Activated CD8-positive, alpha-beta T cell treated with anti-CD3 and anti-CD28 coated beads, Interleukin-2, amount 10 ng/mL, durations not matched to agents 7 days and 5 days (primary cell): ENCODE measurements at regions not wholly inside any gene's neighbourhood (a gene's known extent, or its start where the extent isn't known, plus 50 kb on each side); places are given as distances from the start of the nearest gene placed in this dataset.

ENCODE experiments used
- ATAC-seq: fragments of 150-1000 bp; cut with Tn5 transposase; one replicate; pipeline ENCODE4 v1.10.0; 2021; ENCODE audit warnings: moderate library complexity
- CTCF ChIA-PET: fragments of 350-600 bp; sonication (Branson Sonifier 250); formaldehyde crosslinking; loops from one replicate; lab custom pipeline; 2021; ENCODE audit warnings: antibody characterized with exemption; lab: Charles Lee
- POLR2A ChIA-PET: fragments of 350-600 bp; sonication (Branson Sonifier 250); formaldehyde crosslinking; loops from one replicate; lab custom pipeline; 2021; ENCODE audit warnings: antibody characterized with exemption; lab: Charles Lee
- DNase-seq: peaks from one replicate; pipeline ENCODE4 v3.0.0-alpha.2; 2020
- H3K27ac Mint-ChIP-seq: one replicate; pipeline ENCODE4 v1.8.0; 2021; ENCODE audit warnings: mild to moderate bottlenecking, mixed read lengths
- H3K27me3 Mint-ChIP-seq: one replicate; pipeline ENCODE4 v1.8.0; 2021; ENCODE audit warnings: low read depth, mixed read lengths
- H3K36me3 Mint-ChIP-seq: one replicate; pipeline ENCODE4 v1.8.0; 2021; ENCODE audit warnings: low read depth, mixed read lengths
- H3K4me1 Mint-ChIP-seq: one replicate; pipeline ENCODE4 v1.8.0; 2021; ENCODE audit warnings: low read depth, mixed read lengths
- H3K4me3 Mint-ChIP-seq: one replicate; pipeline ENCODE4 v1.8.0; 2021; ENCODE audit warnings: mild to moderate bottlenecking, mixed read lengths
- H3K9me3 Mint-ChIP-seq: one replicate; pipeline ENCODE4 v1.8.0; 2022; ENCODE audit warnings: mixed read lengths; ENCODE audit not compliant: insufficient read depth

DNA sequence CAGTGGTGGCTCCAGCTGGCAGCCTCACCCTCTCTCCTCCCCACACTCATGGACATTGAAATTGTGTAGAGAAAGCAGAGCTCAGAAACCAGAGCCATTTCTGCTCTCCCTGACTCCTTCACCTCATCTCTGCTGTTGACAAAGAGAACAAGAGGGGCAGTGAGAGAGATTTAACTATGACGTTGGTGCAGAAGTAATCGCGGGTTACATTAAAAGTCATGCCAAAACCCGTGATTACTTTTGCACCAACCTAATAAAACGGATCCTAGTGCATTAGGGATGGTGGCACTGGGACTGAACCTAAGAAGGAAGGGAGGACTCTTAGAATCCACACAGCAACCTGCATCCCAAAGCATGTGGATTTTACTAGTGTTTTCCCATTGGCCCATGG lies 113.3 kb upstream of the CDC42EP3 start:
- POLR2A ChIA-PET: no interaction called here
- H3K4me1 Mint-ChIP-seq: no peaks in the 10 kb centered on the region
- CTCF ChIA-PET: no interaction called here
- H3K36me3 Mint-ChIP-seq: peaks cover 15% of the 10 kb centered on the region
- DNase-seq: no peak
- ATAC-seq: no peak
- H3K27ac Mint-ChIP-seq: no peak overlapping the region
- peaks cover 27% of the 10 kb centered on the region for H3K9me3 Mint-ChIP-seq
- H3K4me3 Mint-ChIP-seq: no peak overlapping the region
- no peaks in the 10 kb centered on the region for H3K27me3 Mint-ChIP-seq

DNA sequence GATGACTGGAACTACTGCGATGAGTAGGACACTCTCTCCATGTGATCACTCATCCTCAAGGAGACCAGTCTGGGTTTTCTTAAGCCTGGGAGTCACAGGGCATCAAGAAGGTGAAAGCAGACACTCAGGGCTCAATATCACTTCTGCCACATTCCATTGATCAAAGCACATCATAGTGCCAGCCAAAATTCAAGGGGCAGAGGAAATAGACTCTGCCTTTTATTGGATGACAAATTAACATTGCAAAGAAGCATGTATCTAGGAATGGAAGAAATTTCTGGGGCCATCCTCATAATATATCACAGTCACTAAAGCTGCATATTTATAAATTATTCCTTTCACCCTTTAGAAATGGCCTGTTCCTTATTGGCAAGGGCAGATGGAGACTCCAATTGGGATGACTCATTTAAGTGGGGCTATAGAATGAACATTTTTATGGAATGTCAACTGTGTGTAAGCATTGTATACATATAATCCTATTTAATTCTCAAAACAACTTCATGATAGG lies 114.8 kb upstream of the CDC42EP3 start:
- DNase-seq (no peak), ATAC-seq (no peak)
- POLR2A ChIA-PET: no interaction called here
- no peak overlapping the region for H3K4me3 Mint-ChIP-seq
- no peak overlapping the region for H3K27ac Mint-ChIP-seq
- CTCF ChIA-PET: no interaction called here
- no peaks in the 10 kb centered on the region for H3K4me1 Mint-ChIP-seq
- H3K9me3 Mint-ChIP-seq: peaks cover 32% of the 10 kb centered on the region
- no peaks in the 10 kb centered on the region for H3K27me3 Mint-ChIP-seq
- peaks cover 15% of the 10 kb centered on the region for H3K36me3 Mint-ChIP-seq

DNA sequence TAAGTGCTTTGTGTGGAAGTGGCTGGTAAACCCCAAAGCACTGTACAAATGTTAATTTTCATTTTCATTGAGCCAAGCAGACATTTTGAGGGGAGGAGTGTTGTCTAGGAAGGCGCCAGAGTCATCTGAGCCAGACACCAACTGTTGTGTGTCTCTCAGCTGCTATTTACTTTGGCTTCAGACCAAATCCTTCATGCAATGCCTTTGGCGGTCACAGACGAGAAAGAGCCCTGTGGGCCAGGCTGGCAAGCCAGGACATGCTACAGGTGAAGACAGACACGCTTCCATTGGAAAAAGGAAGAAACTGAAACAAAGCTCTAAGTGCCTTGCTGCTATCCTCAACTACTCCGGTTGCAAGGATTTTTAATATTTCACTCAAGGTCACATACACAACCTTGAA lies 115.4 kb upstream of the CDC42EP3 start:
- POLR2A ChIA-PET: no interaction called here
- no peaks in the 10 kb centered on the region for H3K27me3 Mint-ChIP-seq
- no peaks in the 10 kb centered on the region for H3K4me1 Mint-ChIP-seq
- H3K4me3 Mint-ChIP-seq: no peak overlapping the region
- CTCF ChIA-PET: no interaction called here
- no peak for DNase-seq
- H3K36me3 Mint-ChIP-seq: peaks cover 15% of the 10 kb centered on the region
- H3K9me3 Mint-ChIP-seq: peaks cover 32% of the 10 kb centered on the region
- no peak for ATAC-seq
- no peak overlapping the region for H3K27ac Mint-ChIP-seq

DNA sequence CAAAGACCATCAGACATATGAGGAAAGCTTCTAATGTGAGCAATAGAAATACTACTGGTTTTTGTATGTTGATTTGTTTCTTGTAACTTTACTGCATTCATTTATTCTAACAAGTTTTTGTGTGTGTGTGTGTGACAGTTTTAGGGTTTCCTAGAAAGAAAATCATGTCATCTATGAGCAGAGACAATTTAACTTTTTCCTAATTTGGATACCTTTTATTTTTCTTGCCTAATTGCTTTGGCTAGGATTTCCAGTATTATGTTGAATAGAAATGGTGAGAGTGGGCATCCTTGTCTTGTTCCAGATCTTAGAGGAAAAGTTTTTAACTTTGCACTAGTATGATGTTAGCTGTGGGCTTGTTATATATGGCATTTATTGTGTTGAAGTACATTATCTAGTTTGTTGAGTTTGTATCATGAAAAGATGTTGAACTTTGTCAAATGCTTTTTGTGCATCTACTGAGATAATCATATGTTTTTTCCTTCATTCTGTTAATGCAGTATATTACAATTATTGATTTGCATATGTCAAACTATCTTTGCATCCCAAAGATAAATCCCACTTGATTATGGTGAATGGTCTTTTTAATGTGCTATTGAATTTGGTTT lies 117.3 kb upstream of the CDC42EP3 start:
- Mint-ChIP-seq H3K9me3 (peaks cover 32% of the 10 kb centered on the region), H3K27me3 (no peaks in the 10 kb centered on the region), H3K36me3 (peaks cover 15% of the 10 kb centered on the region), H3K4me1 (no peaks in the 10 kb centered on the region), H3K27ac (no peak overlapping the region), H3K4me3 (no peak overlapping the region)
- CTCF ChIA-PET: no interaction called here
- DNase-seq: no peak
- POLR2A ChIA-PET: no interaction called here
- ATAC-seq: no peak

DNA sequence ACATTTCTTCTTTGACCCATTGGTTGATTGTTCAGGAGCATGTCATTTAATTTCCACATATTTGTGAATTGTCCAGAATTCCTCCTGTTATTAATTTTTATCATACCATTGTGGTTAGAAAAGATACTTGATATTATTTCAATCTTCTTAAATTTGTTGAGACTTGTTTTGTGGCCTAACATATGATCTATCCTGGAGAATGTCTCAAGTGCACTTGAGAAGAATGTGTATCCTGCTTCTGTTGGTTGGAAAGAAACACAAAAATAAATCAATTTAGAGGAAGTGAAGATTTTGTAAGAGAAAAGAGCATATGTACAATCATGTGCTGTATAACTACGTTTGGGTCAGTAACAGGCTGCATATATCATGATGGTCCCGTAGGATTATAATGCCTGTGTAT lies 118.6 kb upstream of the CDC42EP3 start:
- ATAC-seq: no peak
- H3K4me3 Mint-ChIP-seq: no peak overlapping the region
- no peaks in the 10 kb centered on the region for H3K27me3 Mint-ChIP-seq
- no peak for DNase-seq
- ChIA-PET CTCF (no interaction called here), POLR2A (no interaction called here)
- H3K27ac Mint-ChIP-seq: no peak overlapping the region
- peaks cover 15% of the 10 kb centered on the region for H3K36me3 Mint-ChIP-seq
- peaks cover 32% of the 10 kb centered on the region for H3K9me3 Mint-ChIP-seq
- H3K4me1 Mint-ChIP-seq: no peaks in the 10 kb centered on the region

DNA sequence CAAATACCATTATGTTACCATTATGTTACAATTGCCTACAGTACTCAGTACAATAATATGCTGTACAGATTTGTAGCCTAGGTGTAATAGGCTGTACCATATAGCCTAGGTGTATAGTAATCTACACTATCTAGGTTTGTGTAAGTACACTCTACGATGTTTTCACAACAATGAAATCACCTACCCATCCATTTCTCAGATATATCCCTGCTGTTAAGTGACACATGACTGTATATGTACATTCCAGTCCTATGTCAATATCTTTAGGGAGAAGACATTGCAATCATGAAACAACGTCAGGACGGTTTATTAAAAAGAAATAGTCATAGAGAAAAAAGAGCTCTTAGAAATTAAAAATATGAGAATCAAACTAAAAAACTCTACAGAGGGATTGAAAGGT lies 119.0 kb upstream of the CDC42EP3 start:
- POLR2A ChIA-PET: no interaction called here
- DNase-seq: no peak
- CTCF ChIA-PET: no interaction called here
- Mint-ChIP-seq H3K4me3 (no peak overlapping the region), H3K4me1 (no peaks in the 10 kb centered on the region), H3K27me3 (no peaks in the 10 kb centered on the region), H3K9me3 (peaks cover 32% of the 10 kb centered on the region), H3K27ac (no peak overlapping the region), H3K36me3 (peaks cover 15% of the 10 kb centered on the region)
- ATAC-seq: no peak

DNA sequence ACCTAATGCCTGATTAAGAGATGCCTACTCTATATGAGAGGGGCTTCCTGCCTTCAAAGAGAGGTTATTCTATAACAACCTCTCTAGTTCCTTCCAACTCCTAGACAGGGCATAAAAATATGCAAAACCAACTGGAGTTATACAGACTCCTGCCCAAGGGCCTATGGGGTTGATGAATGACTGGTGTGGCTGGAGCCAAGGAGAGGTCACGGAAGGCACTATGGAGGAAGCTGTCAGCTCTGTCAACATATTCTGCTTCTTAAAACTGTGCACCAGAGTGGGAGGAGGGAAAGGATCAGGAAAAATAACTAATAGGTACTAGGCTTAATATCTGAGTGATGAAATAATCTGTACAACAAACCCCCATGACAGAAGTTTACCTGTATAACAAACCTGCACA lies 120.9 kb upstream of the CDC42EP3 start:
- ATAC-seq (no peak), DNase-seq (no peak)
- POLR2A ChIA-PET: no interaction called here
- CTCF ChIA-PET: no interaction called here
- no peak overlapping the region for H3K4me3 Mint-ChIP-seq
- peaks cover 29% of the 10 kb centered on the region for H3K9me3 Mint-ChIP-seq
- peaks cover 12% of the 10 kb centered on the region for H3K36me3 Mint-ChIP-seq
- H3K27ac Mint-ChIP-seq: no peak overlapping the region
- H3K4me1 Mint-ChIP-seq: no peaks in the 10 kb centered on the region
- no peaks in the 10 kb centered on the region for H3K27me3 Mint-ChIP-seq

DNA sequence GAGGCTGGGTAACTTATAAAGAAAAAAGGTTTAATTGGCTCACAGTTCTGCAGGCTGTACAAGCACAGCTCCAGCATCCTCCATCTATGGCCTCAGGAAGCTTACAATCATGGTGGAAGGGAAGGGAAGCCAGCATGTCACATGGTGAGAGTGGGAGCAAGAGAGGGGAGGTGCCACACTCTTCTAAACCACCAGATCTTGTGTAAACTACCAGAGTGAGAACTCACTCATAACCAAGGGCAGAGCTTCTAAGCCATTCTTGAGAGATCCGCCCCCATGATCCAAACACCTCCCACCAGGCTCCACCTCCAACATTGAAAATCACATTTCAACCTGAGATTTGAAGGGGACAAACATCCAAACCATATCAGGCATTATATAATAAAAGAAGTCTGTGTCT lies 121.6 kb upstream of the CDC42EP3 start:
- Mint-ChIP-seq H3K27me3 (no peaks in the 10 kb centered on the region), H3K27ac (no peak overlapping the region), H3K36me3 (peaks cover 10% of the 10 kb centered on the region), H3K4me3 (no peak overlapping the region), H3K9me3 (peaks cover 22% of the 10 kb centered on the region), H3K4me1 (no peaks in the 10 kb centered on the region)
- ChIA-PET CTCF (no interaction called here), POLR2A (no interaction called here)
- no peak for ATAC-seq
- no peak for DNase-seq

DNA sequence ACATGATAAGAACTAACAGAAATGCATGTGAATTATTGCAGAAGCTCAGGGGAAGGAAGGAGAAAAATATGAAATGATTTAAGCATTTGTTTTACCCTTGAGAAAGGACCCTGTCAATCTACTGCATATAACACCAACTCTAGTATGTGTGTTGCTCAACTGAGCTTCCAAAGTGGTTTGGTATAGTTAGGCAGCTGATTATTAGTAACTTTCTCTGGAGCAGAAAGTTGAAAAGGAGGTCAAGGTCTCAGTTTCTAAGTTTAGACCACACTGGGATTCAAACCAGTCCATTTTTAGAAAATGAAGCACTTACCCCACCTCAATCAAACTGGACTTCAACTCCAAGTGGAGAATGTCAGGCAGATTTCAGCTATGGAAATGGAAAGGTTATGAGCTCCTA lies 123.3 kb upstream of the CDC42EP3 start:
- ATAC-seq (no peak), DNase-seq (no peak)
- CTCF ChIA-PET: interaction anchor here (0.9 kb wide), 1 partner anchor 37 kb away, joined by 3 read pairs; no protein-coding TSS in a partner anchor
- Mint-ChIP-seq H3K27ac (no peak overlapping the region), H3K36me3 (no peaks in the 10 kb centered on the region), H3K9me3 (peaks cover 5% of the 10 kb centered on the region), H3K4me1 (peaks cover 3% of the 10 kb centered on the region), H3K4me3 (no peak overlapping the region), H3K27me3 (no peaks in the 10 kb centered on the region)
- POLR2A ChIA-PET: no interaction called here

DNA sequence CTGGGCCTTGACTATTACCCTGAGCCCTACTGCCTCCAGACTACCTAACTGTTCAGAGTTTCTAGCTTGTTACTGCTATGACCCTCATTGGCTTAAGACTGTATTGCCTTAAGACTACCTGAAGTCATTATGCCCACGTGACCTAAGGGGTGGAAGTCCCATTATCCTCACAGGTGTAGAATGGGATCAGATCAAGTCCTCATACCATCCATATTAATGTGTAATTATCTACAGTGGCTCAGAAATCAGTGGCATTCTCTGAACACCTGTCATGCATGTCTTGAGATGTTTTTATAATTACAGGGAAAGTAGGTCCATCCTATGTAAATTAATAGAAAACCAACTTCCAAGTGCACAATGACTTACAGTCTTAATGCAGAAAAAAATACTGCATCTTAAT lies 124.0 kb upstream of the CDC42EP3 start:
- ATAC-seq (no peak), DNase-seq (no peak)
- Mint-ChIP-seq H3K4me3 (no peak overlapping the region), H3K27ac (no peak overlapping the region), H3K27me3 (no peaks in the 10 kb centered on the region), H3K9me3 (no peaks in the 10 kb centered on the region), H3K36me3 (no peaks in the 10 kb centered on the region), H3K4me1 (peaks cover 3% of the 10 kb centered on the region)
- ChIA-PET POLR2A (no interaction called here), CTCF (no interaction called here)

DNA sequence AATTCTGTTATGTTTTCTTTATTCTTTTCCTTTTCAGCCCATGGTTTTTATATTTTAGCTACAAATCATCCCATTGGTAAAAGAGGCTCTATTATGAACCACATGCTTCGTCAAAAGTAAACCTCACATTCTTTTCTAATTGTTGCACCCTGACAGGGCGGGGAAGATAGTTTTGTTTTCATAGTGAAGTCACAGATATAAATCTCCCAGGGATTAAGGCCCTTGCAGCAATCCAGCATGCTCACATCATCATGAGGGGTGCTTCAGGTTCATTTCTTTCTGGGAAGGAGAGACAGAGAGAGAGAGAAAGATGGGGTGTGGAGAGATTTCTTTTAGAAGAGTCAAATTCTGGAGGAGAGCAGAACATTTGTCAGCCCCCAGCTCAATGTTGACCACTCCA lies 124.5 kb upstream of the CDC42EP3 start:
- CTCF ChIA-PET: no interaction called here
- DNase-seq: no peak
- H3K4me3 Mint-ChIP-seq: no peak overlapping the region
- peaks cover 3% of the 10 kb centered on the region for H3K4me1 Mint-ChIP-seq
- H3K36me3 Mint-ChIP-seq: no peaks in the 10 kb centered on the region
- no peaks in the 10 kb centered on the region for H3K27me3 Mint-ChIP-seq
- ATAC-seq: no peak
- H3K27ac Mint-ChIP-seq: no peak overlapping the region
- no peaks in the 10 kb centered on the region for H3K9me3 Mint-ChIP-seq
- POLR2A ChIA-PET: no interaction called here

DNA sequence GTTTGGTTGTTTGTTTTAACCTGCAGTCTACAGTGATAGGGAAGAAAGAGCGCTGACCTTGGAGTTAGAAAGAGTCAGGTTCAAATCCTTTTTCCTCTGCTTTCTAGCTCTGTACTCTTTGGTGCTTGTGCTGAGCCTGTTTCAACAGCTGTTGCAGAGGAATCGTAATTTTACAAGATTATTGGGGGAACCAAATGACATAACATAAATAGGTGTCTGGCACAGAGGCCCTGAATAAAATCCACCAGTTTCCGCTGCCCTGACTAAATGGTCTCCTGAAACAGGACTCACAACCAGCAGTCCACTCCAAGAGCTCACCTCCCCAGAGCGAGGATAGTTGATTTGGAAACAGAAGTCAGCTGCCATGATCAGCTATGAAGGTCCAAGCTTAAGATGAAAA lies 125.0 kb upstream of the CDC42EP3 start:
- H3K4me1 Mint-ChIP-seq: peaks cover 3% of the 10 kb centered on the region
- H3K27ac Mint-ChIP-seq: no peak overlapping the region
- no peaks in the 10 kb centered on the region for H3K36me3 Mint-ChIP-seq
- DNase-seq (no peak), ATAC-seq (no peak)
- ChIA-PET CTCF (no interaction called here), POLR2A (no interaction called here)
- H3K4me3 Mint-ChIP-seq: no peak overlapping the region
- no peaks in the 10 kb centered on the region for H3K9me3 Mint-ChIP-seq
- H3K27me3 Mint-ChIP-seq: no peaks in the 10 kb centered on the region

DNA sequence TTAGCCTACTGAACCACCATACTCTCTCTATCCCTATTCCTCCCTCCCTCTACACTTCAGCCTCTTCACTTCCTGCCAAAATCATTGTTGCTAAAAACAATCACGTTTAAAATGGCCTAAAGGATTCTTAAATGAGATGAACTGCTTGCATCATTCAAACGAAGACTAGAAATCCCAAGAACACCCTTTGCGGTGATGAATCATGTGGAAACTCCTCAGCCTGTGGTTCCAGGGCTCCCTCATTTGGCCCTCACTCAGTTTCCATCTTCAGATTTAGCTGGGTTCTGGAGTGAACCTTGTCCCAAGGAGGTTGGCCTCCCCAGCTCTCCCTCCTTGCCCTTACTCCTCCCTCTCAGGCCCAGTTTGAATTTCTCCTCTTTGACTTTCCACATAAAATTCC lies 125.6 kb upstream of the CDC42EP3 start:
- no peak overlapping the region for H3K27ac Mint-ChIP-seq
- no peaks in the 10 kb centered on the region for H3K36me3 Mint-ChIP-seq
- no peaks in the 10 kb centered on the region for H3K27me3 Mint-ChIP-seq
- H3K4me1 Mint-ChIP-seq: peaks cover 3% of the 10 kb centered on the region
- DNase-seq (no peak), ATAC-seq (no peak)
- ChIA-PET POLR2A (no interaction called here), CTCF (interaction anchor here (1.3 kb wide), 1 partner anchor 80 kb away, joined by 3 read pairs; no protein-coding TSS in a partner anchor)
- H3K9me3 Mint-ChIP-seq: no peaks in the 10 kb centered on the region
- no peak overlapping the region for H3K4me3 Mint-ChIP-seq
